H1 (cell line): ENCODE measurements at regions not wholly inside any gene's neighbourhood (a gene's known extent, or its start where the extent isn't known, plus 50 kb on each side); places are given as distances from the start of the nearest gene placed in this dataset.

Experiments used
- CTCF ChIA-PET: fragments of 300-600 bp; sonication (Branson Sonifier 250); formaldehyde crosslinking; loops from one replicate; lab custom pipeline; 2021; ENCODE audit not compliant: partially characterized antibody; lab: Charles Lee
- POLR2A ChIA-PET: fragments of 300-600 bp; sonication (Branson Sonifier 250); formaldehyde crosslinking; loops from one replicate; lab custom pipeline; 2021; ENCODE audit warnings: inconsistent platforms; ENCODE audit not compliant: partially characterized antibody; lab: Charles Lee
- DNase-seq, 2 experiments: peaks; one replicate each; pipeline versions ENCODE4 v3.0.0 to v3.0.0-alpha.2; 2010 to 2022; ENCODE audit warnings: low spot score in 2 of 2, low read depth in 1 of 2, mixed read lengths in 1 of 2
- FAIRE-seq: peaks from 2 replicates; lab custom pipeline; 2011; peaks lifted over from hg19 to GRCh38; lab: Jason Lieb, UNC
- H2AFZ ChIP-seq: 2 replicates; pipeline ENCODE4 v1.8.1; 2012; ENCODE audit warnings: low read length, inconsistent platforms
- H2AK5ac ChIP-seq: 2 replicates; pipeline ENCODE4 v1.6.1; 2013; ENCODE audit warnings: low read depth, low read length
- H2BK120ac ChIP-seq: replicated peaks from 2 replicates; pipeline ENCODE3; 2013; ENCODE audit warnings: low read depth, low read length, inconsistent platforms
- H2BK12ac ChIP-seq: 2 replicates; pipeline ENCODE4 v1.6.1; 2013; ENCODE audit warnings: low read depth, low read length
- H2BK15ac ChIP-seq: 2 replicates; pipeline ENCODE4 v1.6.1; 2013; ENCODE audit warnings: low read length
- H2BK20ac ChIP-seq: 2 replicates; pipeline ENCODE4 v1.6.1; 2013; ENCODE audit warnings: low read length
- H2BK5ac ChIP-seq: 2 replicates; pipeline ENCODE4 v1.6.1; 2013; ENCODE audit warnings: low read depth, low read length
- H3K14ac ChIP-seq: 2 replicates; pipeline ENCODE4 v1.6.1; 2013; ENCODE audit warnings: inconsistent platforms; ENCODE audit not compliant: insufficient read length
- H3K18ac ChIP-seq: 2 replicates; pipeline ENCODE4 v1.6.1; 2013; ENCODE audit warnings: low read length; ENCODE audit errors: extremely low read depth
- H3K23ac ChIP-seq: 2 replicates; pipeline ENCODE4 v1.6.1; 2013; ENCODE audit warnings: inconsistent platforms; ENCODE audit not compliant: insufficient read length
- H3K23me2 ChIP-seq: 2 replicates; pipeline ENCODE4 v1.6.1; 2013; ENCODE audit warnings: low read depth, low read length
- H3K27ac ChIP-seq: 2 replicates; pipeline ENCODE4 v1.6.1; 2011; ENCODE audit warnings: low read depth, low read length, inconsistent platforms
- H3K27me3 ChIP-seq, 4 experiments: replicated peaks in 1 of 4; 1 replicate in 1 of 4; 2 replicates in 3 of 4; pipeline versions ENCODE4 v1.6.1 to v1.8.1; 2011 to 2013; ENCODE audit warnings: low read length in 3 of 4, mild to moderate bottlenecking in 3 of 4, inconsistent platforms in 2 of 4, mixed read lengths in 2 of 4, moderate library complexity in 1 of 4; ENCODE audit not compliant: control insufficient read depth in 3 of 4, insufficient read depth in 3 of 4; ENCODE audit errors: extremely low read depth in 1 of 4
- H3K36me3 ChIP-seq, 4 experiments: 2 replicates each; pipeline versions ENCODE4 v1.6.1 to v1.8.1; 2011 to 2013; ENCODE audit warnings: mild to moderate bottlenecking in 4 of 4, low read length in 3 of 4, moderate library complexity in 2 of 4, control low read depth in 1 of 4, inconsistent platforms in 1 of 4; ENCODE audit not compliant: insufficient read depth in 4 of 4, control insufficient read depth in 2 of 4
- H3K4ac ChIP-seq: replicated peaks from 2 replicates; pipeline ENCODE3; 2013; ENCODE audit warnings: low read length, low read depth, mixed read lengths, inconsistent platforms; ENCODE audit not compliant: insufficient read length
- H3K4me1 ChIP-seq, 4 experiments: replicated peaks in 1 of 4; 1 replicate in 1 of 4; 2 replicates in 3 of 4; pipeline versions ENCODE4 v1.6.1 to v1.8.1; 2011 to 2013; ENCODE audit warnings: low read length in 3 of 4, inconsistent platforms in 2 of 4, mixed read lengths in 1 of 4; ENCODE audit not compliant: insufficient read depth in 4 of 4, control insufficient read depth in 3 of 4
- H3K4me2 ChIP-seq, 2 experiments: 2 replicates each; pipeline versions ENCODE4 v1.6.1 to v1.8.1; 2011 to 2013; ENCODE audit warnings: low read depth in 2 of 2, low read length in 2 of 2, control low read depth in 1 of 2, inconsistent platforms in 1 of 2, mild to moderate bottlenecking in 1 of 2; ENCODE audit not compliant: insufficient read depth in 1 of 2
- H3K4me3 ChIP-seq, 4 experiments: fragments of 200-600, 300-600 bp in 1 of 4; sonication (generic), shearing (Covaris generic), sonication (Bioruptor Twin) in 1 of 4; 2 replicates each; pipeline versions ENCODE4 v1.5.1 to v1.8.1; 2011 to 2016; ENCODE audit warnings: low read length in 4 of 4, low read depth in 3 of 4, control low read depth in 2 of 4, inconsistent platforms in 2 of 4, mild to moderate bottlenecking in 2 of 4, mixed read lengths in 1 of 4, moderate library complexity in 1 of 4; ENCODE audit not compliant: insufficient read depth in 2 of 4; ENCODE audit errors: extremely low read depth in 1 of 4
- H3K56ac ChIP-seq: replicated peaks from 2 replicates; pipeline ENCODE3; 2013; ENCODE audit warnings: low read depth, mild to moderate bottlenecking, mixed read lengths, low read length, inconsistent platforms; ENCODE audit not compliant: insufficient read length
- H3K79me1 ChIP-seq: 2 replicates; pipeline ENCODE4 v1.6.1; 2013; ENCODE audit warnings: low read depth, low read length, control low read depth
- H3K79me2 ChIP-seq, 2 experiments: 2 replicates each; pipeline versions ENCODE4 v1.6.1 to v1.8.1; 2012 to 2013; ENCODE audit warnings: low read length in 2 of 2, mild to moderate bottlenecking in 2 of 2, inconsistent platforms in 1 of 2; ENCODE audit not compliant: insufficient read depth in 2 of 2, control insufficient read depth in 1 of 2
- H3K9ac ChIP-seq, 4 experiments: replicated peaks in 1 of 4; 1 replicate in 1 of 4; 2 replicates in 3 of 4; pipeline versions ENCODE4 v1.6.1 to v1.8.1; 2011 to 2013; ENCODE audit warnings: low read depth in 3 of 4, low read length in 3 of 4, control low read depth in 2 of 4, mild to moderate bottlenecking in 2 of 4, moderate library complexity in 2 of 4, inconsistent platforms in 1 of 4; ENCODE audit errors: extremely low read depth in 1 of 4
- H3K9me3 ChIP-seq, 2 experiments: 2 replicates each; pipeline versions ENCODE4 v1.6.1 to v1.8.1; 2012 to 2013; ENCODE audit warnings: mild to moderate bottlenecking in 2 of 2, moderate library complexity in 2 of 2, control low read depth in 1 of 2, inconsistent platforms in 1 of 2, low read depth in 1 of 2, low read length in 1 of 2, mixed read lengths in 1 of 2; ENCODE audit not compliant: insufficient read depth in 2 of 2
- H4K20me1 ChIP-seq, 2 experiments: replicated peaks in 1 of 2; 2 replicates each; pipeline versions ENCODE3 to v1.8.1; 2011 to 2013; ENCODE audit warnings: inconsistent platforms in 2 of 2, low read length in 2 of 2, mild to moderate bottlenecking in 1 of 2; ENCODE audit not compliant: insufficient read depth in 2 of 2, control insufficient read depth in 1 of 2
- H4K5ac ChIP-seq: 2 replicates; pipeline ENCODE4 v1.6.1; 2013; ENCODE audit warnings: low read length, low read depth, mixed read lengths, inconsistent platforms; ENCODE audit not compliant: insufficient read length
- H4K8ac ChIP-seq: 2 replicates; pipeline ENCODE4 v1.8.0; 2013; ENCODE audit warnings: mild to moderate bottlenecking, moderate library complexity, low read length, inconsistent platforms; ENCODE audit not compliant: insufficient read depth; ENCODE audit errors: extremely low read depth
- H4K91ac ChIP-seq: replicated peaks from 2 replicates; pipeline ENCODE3; 2013; ENCODE audit warnings: low read length, mixed read lengths, inconsistent platforms; ENCODE audit not compliant: insufficient read length
- ZNF274 ChIP-seq: IDR thresholded peaks from 2 replicates; pipeline ENCODE4 v1.7.0; 2012; ENCODE audit warnings: low read length, borderline replicate concordance; ENCODE audit errors: extremely low read depth

DNA sequence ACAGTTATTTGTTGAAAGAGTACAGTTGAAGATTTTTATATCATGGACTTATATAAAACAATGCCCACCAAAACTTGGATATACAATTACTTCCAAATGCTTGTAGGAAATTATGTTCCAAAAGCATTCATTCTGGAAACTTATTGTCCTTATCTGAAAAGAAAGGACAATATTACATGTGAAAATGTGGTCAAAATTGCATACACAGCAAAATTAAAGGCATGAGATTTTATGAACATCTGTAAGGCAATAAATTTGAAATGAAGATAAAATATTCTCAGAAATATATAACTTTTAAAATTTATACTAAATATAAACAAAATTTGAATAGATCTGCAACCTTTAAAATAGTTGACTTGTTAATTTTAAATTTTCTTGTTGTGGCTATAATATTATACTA is 1173.8 kb downstream of the NLGN4X start:
- POLR2A ChIA-PET, result no interaction called here
- Histone ChIP-seq H3K27ac (no peak overlapping the region), H3K79me2 (no peaks in the 10 kb centered on the region), H2BK120ac (no peak overlapping the region), H2BK12ac (no peak overlapping the region), H3K23ac (no peak overlapping the region), H3K4me3 (no peak overlapping the region), H2AFZ (no peak overlapping the region), H3K9ac (no peak overlapping the region), H3K4me1 (no peaks in the 10 kb centered on the region), H4K5ac (no peak overlapping the region), H3K23me2 (no peaks in the 10 kb centered on the region), H3K36me3 (no peaks in the 10 kb centered on the region), H2BK20ac (no peak overlapping the region), H3K4me2 (no peak overlapping the region), H3K4ac (no peak overlapping the region), H2BK15ac (no peak overlapping the region), H3K56ac (no peak overlapping the region), H3K27me3 (no peaks in the 10 kb centered on the region), H3K18ac (no peak overlapping the region), H4K20me1 (no peaks in the 10 kb centered on the region), H3K79me1 (no peaks in the 10 kb centered on the region), H4K8ac (no peak overlapping the region), H3K14ac (no peak overlapping the region), H3K9me3 (no peaks in the 10 kb centered on the region), H2BK5ac (no peak overlapping the region), H4K91ac (no peak overlapping the region), H2AK5ac (no peak overlapping the region)
- no peak for DNase-seq
- no peak for FAIRE-seq
- CTCF ChIA-PET, result no interaction called here
- no peak for TF ChIP-seq ZNF274
